H9 (cell line): ENCODE measurements at regions not wholly inside any gene's neighbourhood (a gene's known extent, or its start where the extent isn't known, plus 50 kb on each side); places are given as distances from the start of the nearest gene placed in this dataset.

ENCODE experiments used
- DNase-seq: peaks from one replicate; pipeline ENCODE4 v3.0.0-alpha.2; 2017
- H2AFZ ChIP-seq: one replicate; pipeline ENCODE4 v1.6.1; 2013; ENCODE audit warnings: mild to moderate bottlenecking, low read length, control low read depth, moderate library complexity
- H2AK5ac ChIP-seq: 2 replicates; pipeline ENCODE4 v1.6.1; 2013; ENCODE audit warnings: low read length, control low read depth, mixed read lengths; ENCODE audit not compliant: insufficient read length
- H2BK120ac ChIP-seq: one replicate; pipeline ENCODE4 v1.6.1; 2013; ENCODE audit warnings: low read depth, mild to moderate bottlenecking, low read length, control low read depth, inconsistent platforms; ENCODE audit not compliant: poor library complexity, severe bottlenecking
- H2BK12ac ChIP-seq: 2 replicates; pipeline ENCODE4 v1.6.1; 2013; ENCODE audit warnings: low read length, control low read depth, mixed read lengths, low read depth; ENCODE audit not compliant: insufficient read length
- H2BK15ac ChIP-seq: 2 replicates; pipeline ENCODE4 v1.6.1; 2013; ENCODE audit warnings: low read depth, low read length, control low read depth
- H2BK20ac ChIP-seq: one replicate; pipeline ENCODE4 v1.6.1; 2013; ENCODE audit warnings: low read depth, mild to moderate bottlenecking, low read length, control low read depth, inconsistent platforms; ENCODE audit not compliant: poor library complexity, severe bottlenecking
- H2BK5ac ChIP-seq: 2 replicates; pipeline ENCODE4 v1.6.1; 2013; ENCODE audit warnings: low read length, control low read depth, mixed read lengths; ENCODE audit not compliant: insufficient read length
- H3K14ac ChIP-seq: 2 replicates; pipeline ENCODE4 v1.6.1; 2013; ENCODE audit warnings: low read length, control low read depth; ENCODE audit not compliant: insufficient read depth
- H3K18ac ChIP-seq: 2 replicates; pipeline ENCODE4 v1.6.1; 2013; ENCODE audit warnings: low read depth, mild to moderate bottlenecking, mixed read lengths, low read length, control low read depth; ENCODE audit not compliant: insufficient read length
- H3K23ac ChIP-seq: 2 replicates; pipeline ENCODE4 v1.6.1; 2013; ENCODE audit warnings: low read length, control low read depth, mixed read lengths, low read depth; ENCODE audit not compliant: insufficient read length
- H3K23me2 ChIP-seq: 2 replicates; pipeline ENCODE4 v1.6.1; 2013; ENCODE audit warnings: low read depth, mild to moderate bottlenecking, mixed read lengths, low read length, control low read depth; ENCODE audit not compliant: insufficient read length, poor library complexity, severe bottlenecking
- H3K27ac ChIP-seq: 2 replicates; pipeline ENCODE4 v1.5.1; 2013; ENCODE audit warnings: low read length, control low read depth, mixed read lengths, low read depth; ENCODE audit not compliant: insufficient read length
- H3K27me3 ChIP-seq: 2 replicates; pipeline ENCODE4 v1.6.1; 2013; ENCODE audit warnings: low read length, control low read depth, inconsistent platforms; ENCODE audit not compliant: insufficient read depth
- H3K4ac ChIP-seq: 2 replicates; pipeline ENCODE4 v1.6.1; 2013; ENCODE audit warnings: low read depth, mild to moderate bottlenecking, control low read depth, inconsistent platforms, low read length, moderate library complexity
- H3K4me1 ChIP-seq: 2 replicates; pipeline ENCODE4 v1.6.1; 2013; ENCODE audit warnings: low read length, control low read depth, inconsistent platforms; ENCODE audit not compliant: insufficient read depth
- H3K4me2 ChIP-seq: 2 replicates; pipeline ENCODE4 v1.6.1; 2013; ENCODE audit warnings: low read length, control low read depth, mixed read lengths; ENCODE audit not compliant: insufficient read length, insufficient read depth
- H3K56ac ChIP-seq: 2 replicates; pipeline ENCODE4 v1.6.1; 2013; ENCODE audit warnings: low read depth, mild to moderate bottlenecking, mixed read lengths, low read length, control low read depth; ENCODE audit not compliant: insufficient read length
- H3K79me1 ChIP-seq: 2 replicates; pipeline ENCODE4 v1.6.1; 2013; ENCODE audit warnings: low read depth, mild to moderate bottlenecking, moderate library complexity, low read length, control low read depth, inconsistent platforms; ENCODE audit not compliant: insufficient read depth, poor library complexity, severe bottlenecking
- H3K79me2 ChIP-seq: 2 replicates; pipeline ENCODE4 v1.6.1; 2013; ENCODE audit warnings: low read length, control low read depth, inconsistent platforms; ENCODE audit not compliant: insufficient read depth
- H3K9ac ChIP-seq: 2 replicates; pipeline ENCODE4 v1.6.1; 2013; ENCODE audit warnings: low read length, control low read depth, mixed read lengths; ENCODE audit not compliant: insufficient read length; ENCODE audit errors: extremely low read depth
- H3K9me3 ChIP-seq: one replicate; pipeline ENCODE4 v1.6.1; 2013; ENCODE audit warnings: low read depth, low read length, inconsistent platforms; ENCODE audit not compliant: control insufficient read depth
- H3T11ph ChIP-seq: one replicate; pipeline ENCODE4 v1.6.1; 2013; ENCODE audit warnings: mild to moderate bottlenecking, low read length, control low read depth, inconsistent platforms
- H4K20me1 ChIP-seq: one replicate; pipeline ENCODE4 v1.6.1; 2013; ENCODE audit not compliant: control insufficient read depth, insufficient read length, insufficient read depth
- H4K5ac ChIP-seq: 2 replicates; pipeline ENCODE4 v1.6.1; 2013; ENCODE audit warnings: low read depth, mild to moderate bottlenecking, mixed read lengths, low read length, control low read depth; ENCODE audit not compliant: insufficient read length
- H4K8ac ChIP-seq: replicated peaks from 2 replicates; pipeline ENCODE4 v1.6.1; 2013; ENCODE audit warnings: low read length, control low read depth, mixed read lengths, low read depth; ENCODE audit not compliant: insufficient read length
- H4K91ac ChIP-seq: 2 replicates; pipeline ENCODE4 v1.6.1; 2013; ENCODE audit warnings: low read depth, mild to moderate bottlenecking, moderate library complexity, mixed read lengths, low read length, control low read depth; ENCODE audit not compliant: insufficient read length
- H3K27ac Mint-ChIP-seq, 3 experiments: 2 replicates in 2 of 3; 3 replicates in 1 of 3; pipeline ENCODE4 v1.8.0; 2020 to 2021; ENCODE audit warnings: mixed read lengths in 3 of 3, mild to moderate bottlenecking in 1 of 3, moderate library complexity in 1 of 3
- H3K27me3 Mint-ChIP-seq: 2 replicates; pipeline ENCODE4 v1.8.0; 2021; ENCODE audit warnings: low read depth, mild to moderate bottlenecking, moderate library complexity, mixed read lengths
- H3K36me3 Mint-ChIP-seq, 3 experiments: 2 replicates in 2 of 3; 3 replicates in 1 of 3; pipeline ENCODE4 v1.8.0; 2020 to 2021; ENCODE audit warnings: low read depth in 3 of 3, mixed read lengths in 3 of 3; ENCODE audit not compliant: insufficient read depth in 1 of 3
- H3K4me1 Mint-ChIP-seq, 2 experiments: 2 replicates each; pipeline ENCODE4 v1.8.0; 2020; ENCODE audit warnings: mixed read lengths in 2 of 2
- H3K4me3 Mint-ChIP-seq, 2 experiments: 2 replicates in 1 of 2; 3 replicates in 1 of 2; pipeline ENCODE4 v1.8.0; 2020 to 2021; ENCODE audit warnings: mild to moderate bottlenecking in 2 of 2, mixed read lengths in 2 of 2, moderate library complexity in 1 of 2
- H3K9me3 Mint-ChIP-seq, 2 experiments: 2 replicates in 1 of 2; 3 replicates in 1 of 2; pipeline ENCODE4 v1.8.0; 2020; ENCODE audit warnings: mild to moderate bottlenecking in 2 of 2, mixed read lengths in 2 of 2, moderate library complexity in 1 of 2
- WGBS: extraction: QIAGEN DNeasy Blood & Tissue Kit; methylation state at CpG from one replicate; pipeline ENCODE4 v1.1.7; 2013; ENCODE audit warnings: missing lambda C conversion rate, low lambda C conversion rate, mixed read lengths; ENCODE audit not compliant: insufficient read length; ENCODE audit errors: extremely low coverage; 5-methylcytosine and 5-hydroxymethylcytosine counted together
- TF ChIP-seq, protein P1 (sequence below): fragments of 200-600 bp; sonication (generic); conservative IDR thresholded peaks from 3 replicates; pipeline ENCODE4 v1.8.0; 2021; ENCODE audit warnings: antibody characterized with exemption, mild to moderate bottlenecking

DNA sequence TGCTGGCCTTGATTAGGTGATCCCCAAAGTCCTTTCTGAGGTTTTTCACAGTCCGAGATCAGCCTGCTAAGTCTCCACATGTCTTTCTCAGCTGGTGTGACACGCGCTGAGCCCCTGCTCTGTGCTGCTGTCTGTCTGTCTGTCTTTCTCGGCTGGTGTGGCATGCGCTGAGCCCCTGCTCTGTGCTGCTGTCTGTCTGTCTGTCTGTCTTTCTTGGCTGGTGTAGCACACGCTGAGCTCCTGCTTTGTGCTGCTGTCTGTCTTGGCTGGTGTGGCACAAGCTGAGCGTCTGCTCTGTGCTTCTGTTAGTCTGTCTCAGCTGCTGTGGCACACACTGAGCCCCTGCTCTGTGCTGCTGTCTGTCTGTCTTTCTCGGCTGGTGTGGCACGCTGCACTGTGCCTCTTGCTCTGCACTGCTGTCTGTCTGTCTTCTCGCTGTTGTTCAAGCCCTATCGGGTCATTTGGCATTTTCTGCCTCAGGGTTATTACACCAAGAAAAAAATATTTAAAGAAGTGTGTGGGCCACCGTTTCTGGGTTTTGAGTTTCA, 217.3 kb upstream of the SHH start:
- Histone ChIP-seq H3K9me3 (no peaks in the 10 kb centered on the region), H4K20me1 (no peaks in the 10 kb centered on the region), H2AK5ac (no peak overlapping the region), H3K79me2 (no peaks in the 10 kb centered on the region), H2BK120ac (no peak overlapping the region), H2BK15ac (no peak overlapping the region), H4K8ac (no peak overlapping the region), H3K18ac (no peak overlapping the region), H3K4ac (no peak overlapping the region), H4K91ac (no peak overlapping the region), H4K5ac (no peak overlapping the region), H2AFZ (no peak overlapping the region), H3K4me1 (no peaks in the 10 kb centered on the region), H2BK20ac (no peak overlapping the region), H3K27ac (no peak overlapping the region), H3K79me1 (no peaks in the 10 kb centered on the region), H2BK12ac (no peak overlapping the region), H3K27me3 (no peaks in the 10 kb centered on the region), H3K4me2 (no peak overlapping the region), H3T11ph (no peak overlapping the region), H3K23me2 (no peaks in the 10 kb centered on the region), H3K14ac (0 out of 2 replicates have a peak overlapping the region, but pooled peaks have one; percentile 6), H3K23ac (no peak overlapping the region), H2BK5ac (no peak overlapping the region), H3K9ac (no peak overlapping the region), H3K56ac (no peak overlapping the region)
- DNase-seq: no peak
- peaks cover 5 to 11% of the 10 kb centered on the region in 2 experiments; a peak in 3 of 5 replicates for H3K9me3 Mint-ChIP-seq
- H3K4me1 Mint-ChIP-seq: peaks cover 4% of the 10 kb centered on the region in 2 experiments; a peak in 3 of 4 replicates
- WGBS: no CpG with 5 or more reads among the region's 12 CpGs
- TF ChIP-seq, protein P1, sequence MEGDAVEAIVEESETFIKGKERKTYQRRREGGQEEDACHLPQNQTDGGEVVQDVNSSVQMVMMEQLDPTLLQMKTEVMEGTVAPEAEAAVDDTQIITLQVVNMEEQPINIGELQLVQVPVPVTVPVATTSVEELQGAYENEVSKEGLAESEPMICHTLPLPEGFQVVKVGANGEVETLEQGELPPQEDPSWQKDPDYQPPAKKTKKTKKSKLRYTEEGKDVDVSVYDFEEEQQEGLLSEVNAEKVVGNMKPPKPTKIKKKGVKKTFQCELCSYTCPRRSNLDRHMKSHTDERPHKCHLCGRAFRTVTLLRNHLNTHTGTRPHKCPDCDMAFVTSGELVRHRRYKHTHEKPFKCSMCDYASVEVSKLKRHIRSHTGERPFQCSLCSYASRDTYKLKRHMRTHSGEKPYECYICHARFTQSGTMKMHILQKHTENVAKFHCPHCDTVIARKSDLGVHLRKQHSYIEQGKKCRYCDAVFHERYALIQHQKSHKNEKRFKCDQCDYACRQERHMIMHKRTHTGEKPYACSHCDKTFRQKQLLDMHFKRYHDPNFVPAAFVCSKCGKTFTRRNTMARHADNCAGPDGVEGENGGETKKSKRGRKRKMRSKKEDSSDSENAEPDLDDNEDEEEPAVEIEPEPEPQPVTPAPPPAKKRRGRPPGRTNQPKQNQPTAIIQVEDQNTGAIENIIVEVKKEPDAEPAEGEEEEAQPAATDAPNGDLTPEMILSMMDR: no peak
- H3K27ac Mint-ChIP-seq: no peak overlapping the region
- H3K36me3 Mint-ChIP-seq: no peaks in the 10 kb centered on the region; a peak in 2 of 7 replicates
- H3K27me3 Mint-ChIP-seq: peaks cover 3% of the 10 kb centered on the region
- no peak overlapping the region for H3K4me3 Mint-ChIP-seq
